Amniotic epithelial cell (primary cell): ENCODE measurements at regions not wholly inside any gene's neighbourhood (a gene's known extent, or its start where the extent isn't known, plus 50 kb on each side); places are given as distances from the start of the nearest gene placed in this dataset.

ENCODE experiments used
- DNase-seq: peaks from one replicate; pipeline ENCODE4 v3.0.0-alpha.2; 2010; ENCODE audit warnings: low read depth

DNA sequence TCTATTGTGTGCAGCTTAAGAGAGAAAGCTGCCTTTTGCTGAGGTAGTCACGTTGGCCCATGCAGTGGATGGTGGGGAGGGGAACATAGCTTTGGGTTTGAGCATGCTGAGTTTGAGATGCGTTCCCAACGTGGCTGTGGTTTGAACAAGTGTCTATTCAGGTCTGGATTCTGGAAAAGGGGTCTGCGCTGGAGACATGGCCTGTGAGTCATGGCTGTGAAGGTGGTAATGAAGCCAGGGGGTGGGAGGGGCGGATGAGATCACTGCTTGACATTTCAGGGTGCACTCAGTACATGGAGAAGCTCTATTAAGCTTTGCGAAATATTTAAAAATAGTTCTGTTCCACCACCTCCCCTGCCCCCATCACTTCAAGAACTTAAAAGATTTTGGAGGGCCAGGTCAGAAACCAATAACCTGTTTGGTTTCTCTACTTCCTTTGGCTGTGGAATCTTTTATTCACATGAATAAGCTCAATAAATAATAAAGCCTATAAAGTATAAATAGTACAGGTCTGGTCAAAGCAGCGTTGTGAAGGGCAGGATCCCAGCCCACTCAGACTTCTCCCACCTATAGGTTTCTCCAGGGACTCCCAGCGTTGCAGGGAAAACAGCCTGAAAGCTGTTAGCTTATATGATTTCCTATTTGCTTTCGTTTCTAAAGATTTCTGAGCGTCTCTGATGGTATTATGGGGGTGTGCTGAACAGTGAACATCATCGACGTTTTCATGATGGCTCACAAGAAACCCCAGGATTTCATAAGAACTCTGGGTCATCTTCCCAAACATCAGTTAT, 189.9 kb downstream of the NSG2 start:
- no peak for DNase-seq

DNA sequence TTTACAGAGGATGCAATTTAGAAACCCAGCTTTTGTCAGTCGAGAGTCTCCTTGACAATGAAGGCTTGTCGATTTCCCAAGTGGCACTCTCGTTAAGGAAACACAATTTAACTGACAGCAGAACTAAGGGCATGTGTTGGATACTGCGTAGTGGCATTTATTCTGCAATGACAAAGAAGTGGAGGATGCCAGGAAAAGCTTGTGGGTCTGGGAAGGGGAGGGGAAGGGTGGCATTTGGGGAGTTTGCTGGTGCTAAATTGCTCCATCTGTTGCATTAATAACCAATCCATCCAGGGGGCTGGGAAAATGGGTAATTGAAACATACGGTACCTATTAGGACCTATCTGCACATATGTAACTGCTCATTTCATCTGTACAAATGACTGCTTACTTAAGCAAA, 190.6 kb downstream of the NSG2 start:
- DNase-seq, result no peak

DNA sequence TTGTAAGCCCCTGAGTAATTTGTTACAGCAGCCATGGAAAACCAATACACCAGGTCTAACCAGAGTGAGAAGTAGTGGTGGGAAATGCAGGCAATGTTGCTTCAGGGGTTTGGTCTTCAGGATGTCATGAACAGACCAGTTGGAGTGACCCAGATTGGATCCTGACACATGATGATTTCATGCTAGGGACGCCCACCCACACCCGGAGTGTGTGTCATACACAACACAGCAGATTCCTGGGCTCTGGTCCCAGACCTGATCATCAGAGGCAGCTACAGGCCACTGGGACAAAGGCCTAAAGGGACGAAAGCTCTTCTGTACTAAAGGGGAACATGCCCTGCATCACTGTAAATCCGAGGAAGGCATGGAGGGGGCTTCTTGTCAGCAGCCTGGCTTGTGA, 194.2 kb downstream of the NSG2 start:
- DNase-seq, result no peak

DNA sequence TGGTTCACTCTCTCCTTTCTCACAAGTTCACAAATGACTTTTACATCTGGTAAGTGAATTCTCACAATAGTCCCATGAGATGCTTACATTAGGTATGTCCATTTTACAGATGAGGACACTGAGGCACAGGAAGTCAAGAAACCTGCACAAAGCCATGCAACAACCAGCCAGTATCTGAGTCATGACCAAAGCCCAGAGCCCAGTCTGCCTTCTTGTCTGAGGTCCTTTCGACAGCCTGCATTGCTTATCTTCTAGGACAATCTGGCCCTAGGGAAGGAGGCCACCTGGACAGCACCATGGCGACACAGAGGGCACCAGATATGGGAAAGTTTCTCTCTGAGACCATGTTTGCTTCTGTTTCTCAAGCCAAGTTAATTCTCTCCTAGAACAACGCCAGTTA, 197.1 kb downstream of the NSG2 start:
- DNase-seq, result no peak

DNA sequence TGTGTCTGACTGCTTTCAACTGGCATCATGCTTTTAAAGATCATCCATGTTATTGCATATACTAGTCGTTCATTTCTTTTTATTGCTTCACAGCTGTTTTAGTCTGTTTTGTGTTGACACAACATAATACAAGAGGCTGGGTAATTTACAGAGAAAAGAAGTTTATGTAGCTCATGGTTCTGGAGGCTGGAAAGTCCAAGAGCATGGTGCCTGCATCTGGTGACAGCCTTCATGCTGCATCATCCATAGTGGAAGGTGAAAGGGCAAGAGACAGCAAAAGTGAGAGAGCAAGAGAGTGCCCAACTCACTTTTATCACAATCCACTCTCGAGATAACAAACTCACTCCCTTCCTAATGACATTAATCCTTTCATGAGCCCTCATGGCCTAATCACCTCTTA, 198.4 kb downstream of the NSG2 start:
- DNase-seq, result no peak

DNA sequence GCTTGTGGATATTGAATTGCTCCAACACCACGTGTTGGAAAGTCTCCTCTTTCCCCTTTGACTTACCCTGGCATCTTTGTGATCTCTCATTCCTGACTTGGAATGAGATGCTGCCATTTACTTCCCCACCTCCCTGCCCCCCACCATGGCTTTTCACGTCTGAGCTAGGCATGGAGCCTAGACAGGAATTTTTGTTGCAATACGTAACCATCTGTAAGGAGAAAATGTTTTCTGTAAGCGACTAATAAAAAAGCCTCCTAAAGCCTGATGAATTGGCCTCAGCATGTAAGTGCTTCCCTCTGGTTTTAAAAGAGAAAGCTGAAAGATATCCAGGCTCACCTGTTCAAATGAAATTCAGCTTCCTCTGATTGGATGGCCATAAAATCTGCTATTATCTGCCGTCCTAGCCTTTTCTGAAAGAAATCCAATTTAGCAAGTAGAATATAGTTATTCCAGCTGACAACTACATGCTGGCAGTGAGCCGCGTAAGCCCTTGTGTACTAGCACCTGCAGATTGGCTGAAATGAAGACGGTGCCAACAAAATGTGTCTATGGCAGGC, 200.1 kb downstream of the NSG2 start:
- no peak for DNase-seq

DNA sequence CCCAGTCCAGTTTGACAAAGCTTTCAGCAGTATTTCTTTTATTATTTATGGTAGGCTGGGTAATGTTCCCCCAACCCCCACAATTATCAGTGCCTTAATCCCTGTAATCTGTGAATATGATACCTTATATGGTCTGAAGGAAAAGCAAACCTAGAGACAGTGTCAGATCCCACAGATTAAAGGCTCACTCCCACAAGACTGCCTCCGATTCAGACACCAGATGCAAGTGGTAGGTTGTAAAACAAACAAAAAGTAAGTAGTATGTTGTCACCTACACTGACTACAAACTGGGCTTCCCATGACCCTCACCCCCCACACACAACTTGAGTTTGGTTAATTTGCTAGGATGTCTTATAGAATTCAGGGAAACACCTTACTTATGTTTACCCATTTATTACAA, 201.2 kb downstream of the NSG2 start:
- DNase-seq, result no peak

DNA sequence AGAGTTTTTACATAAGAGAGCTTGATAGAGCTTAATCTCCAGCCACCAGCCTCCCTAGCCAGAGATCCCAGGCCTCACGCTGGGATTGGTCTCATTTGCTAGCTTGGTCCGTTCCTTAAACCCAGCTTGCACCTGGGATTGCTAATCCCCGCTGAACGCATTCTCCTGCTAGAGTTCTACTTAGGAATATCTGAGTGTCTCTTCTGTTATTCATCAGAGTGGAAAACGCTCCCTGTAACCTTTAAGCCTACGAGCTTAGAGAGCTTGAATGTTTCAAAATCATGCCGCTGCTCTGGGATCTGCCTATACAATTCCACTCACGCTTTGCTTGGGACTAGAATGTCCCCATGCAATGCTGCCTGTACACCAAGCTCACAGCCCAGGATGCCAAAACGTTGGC, 201.8 kb downstream of the NSG2 start:
- no peak for DNase-seq

DNA sequence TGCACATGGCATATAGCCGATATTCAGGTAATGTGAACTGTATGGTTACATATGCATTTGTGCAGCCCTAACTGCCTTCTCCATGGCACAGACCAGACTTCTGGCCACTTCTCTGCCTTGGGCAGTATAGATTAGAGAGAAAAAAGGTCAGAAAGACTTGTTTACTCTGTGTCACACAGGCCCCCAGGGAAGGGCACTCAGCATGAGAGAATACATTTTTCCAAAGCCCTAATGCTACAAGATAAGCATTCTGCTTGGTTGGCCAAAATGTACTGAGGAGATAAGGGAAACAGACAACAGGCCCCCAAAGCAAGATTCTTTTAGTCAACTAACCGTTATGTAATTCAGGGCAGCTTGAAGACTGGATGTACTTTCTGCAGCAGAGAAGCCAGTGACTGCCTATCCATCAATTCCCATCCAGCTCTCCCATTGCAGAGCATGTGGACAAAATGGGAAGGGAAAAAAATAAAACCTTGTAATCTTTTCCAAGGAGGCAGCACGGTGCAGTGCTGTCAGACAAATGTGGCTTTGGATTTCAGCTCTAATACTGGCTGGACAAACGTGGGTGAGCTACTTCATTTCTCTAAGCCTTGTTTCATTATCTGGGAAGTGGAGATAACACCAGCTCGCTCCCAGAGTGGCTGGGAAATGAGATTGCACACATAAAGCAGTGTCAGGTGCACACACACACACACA, 205.9 kb downstream of the NSG2 start:
- DNase-seq, result no peak

DNA sequence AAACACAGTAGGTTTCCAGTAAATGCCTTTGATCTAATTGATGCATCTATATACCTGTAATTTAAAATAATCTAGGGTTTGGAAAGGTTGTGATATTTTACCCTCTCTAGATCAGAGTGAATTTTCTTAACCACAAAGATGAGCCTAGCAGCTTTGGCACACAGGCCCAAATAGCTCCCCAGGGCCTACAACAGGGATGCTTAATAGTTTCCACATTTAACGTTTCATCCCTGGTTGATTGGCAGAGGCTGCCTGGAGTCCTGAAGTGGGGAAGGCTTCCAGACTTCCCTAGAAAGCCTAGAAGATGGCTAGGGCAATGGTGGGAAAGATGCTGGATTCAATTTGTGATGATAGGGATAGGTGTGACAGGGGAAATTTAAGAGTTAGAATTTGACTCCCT, 206.6 kb downstream of the NSG2 start:
- no peak for DNase-seq

DNA sequence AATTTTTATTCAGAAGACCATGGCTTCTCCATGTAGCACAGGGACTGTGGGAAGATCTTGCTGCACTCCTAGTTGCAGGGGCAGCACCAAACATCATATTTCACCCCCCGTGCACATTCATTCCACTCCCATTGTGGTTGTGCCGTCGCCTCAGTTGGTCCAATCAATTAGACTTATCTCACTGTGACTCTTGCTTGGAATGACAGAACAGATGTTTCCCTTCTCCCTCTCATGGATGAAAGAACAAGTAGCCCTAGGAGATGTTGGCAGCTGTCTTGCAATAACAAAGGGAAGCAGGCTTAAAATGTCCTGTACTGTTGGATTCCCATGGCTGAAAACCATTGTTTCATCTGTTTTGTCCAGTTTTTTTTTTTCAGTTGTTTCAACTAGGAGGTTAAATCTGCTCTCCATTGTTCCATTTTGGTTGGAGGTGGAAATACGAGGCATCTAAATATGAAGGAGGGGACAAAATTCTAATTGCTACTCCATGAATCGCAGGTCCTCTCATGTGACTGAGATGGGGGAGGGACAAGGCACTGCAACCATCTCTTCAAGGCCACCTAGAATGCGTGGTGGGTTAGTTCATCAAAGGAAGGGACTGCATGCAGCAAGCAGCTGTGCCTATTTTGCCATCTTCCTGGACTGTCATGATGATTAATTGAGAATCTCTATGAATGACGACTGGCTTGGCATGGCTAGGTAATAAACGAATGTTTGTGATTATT, 214.4 kb downstream of the NSG2 start:
- no peak for DNase-seq

DNA sequence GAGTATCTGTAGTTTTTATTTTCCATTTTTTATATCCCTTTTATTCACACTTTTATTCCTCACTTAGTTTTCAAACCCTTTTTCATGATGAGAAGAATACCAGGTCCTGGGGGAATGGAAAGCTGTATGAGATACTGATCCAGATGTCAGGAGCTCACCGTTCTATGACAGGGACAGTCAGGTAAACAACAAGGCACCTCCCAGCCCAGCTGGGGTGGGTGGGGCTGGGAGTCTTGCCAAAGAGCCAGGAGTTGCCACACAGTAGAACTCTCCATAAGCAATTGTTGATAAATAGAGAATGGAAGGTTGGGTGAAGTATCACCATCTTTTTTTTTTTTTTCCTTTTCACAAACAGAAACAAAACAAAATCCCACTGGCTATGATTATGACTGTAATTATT, 225.8 kb downstream of the NSG2 start:
- no peak for DNase-seq

DNA sequence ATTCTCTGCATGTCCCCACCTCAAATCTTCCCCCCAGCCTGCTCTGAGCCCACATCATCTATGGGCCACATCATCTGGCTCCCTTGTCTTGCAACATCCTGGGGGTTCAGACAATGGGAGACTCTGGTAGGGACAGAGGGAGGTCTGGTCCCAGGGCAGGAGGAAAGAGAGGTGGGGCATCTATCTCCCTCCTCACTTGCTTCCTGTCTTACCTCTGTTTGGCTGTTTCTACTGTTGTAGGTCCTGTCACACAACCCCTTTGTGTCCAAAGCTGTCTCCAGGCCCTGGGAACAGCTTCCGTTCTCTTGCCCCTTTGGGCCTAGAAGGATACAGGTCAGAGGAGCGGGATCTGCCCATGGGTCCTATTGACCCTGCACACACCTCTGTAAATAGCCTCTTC, 227.2 kb downstream of the NSG2 start:
- DNase-seq, result no peak

DNA sequence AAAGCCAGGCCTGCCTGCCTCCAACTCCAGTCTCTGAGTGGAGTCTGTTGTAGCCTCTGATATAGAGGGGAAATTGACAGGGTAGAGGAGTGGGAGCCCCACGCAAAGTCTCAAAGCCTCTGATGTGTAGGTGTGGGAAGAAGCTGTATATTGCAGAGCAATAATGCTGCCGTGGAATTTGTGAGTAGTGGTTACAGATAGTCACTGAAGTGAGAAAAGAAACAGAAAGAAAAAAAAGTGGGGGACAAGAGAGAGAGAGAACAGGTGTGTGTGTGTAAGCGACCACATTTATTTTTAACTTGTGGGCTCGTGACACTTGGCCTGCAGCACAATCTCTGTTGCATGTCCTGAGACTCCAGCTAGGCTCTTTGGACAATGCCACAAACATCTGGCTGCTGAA, 227.8 kb downstream of the NSG2 start:
- DNase-seq, result no peak

DNA sequence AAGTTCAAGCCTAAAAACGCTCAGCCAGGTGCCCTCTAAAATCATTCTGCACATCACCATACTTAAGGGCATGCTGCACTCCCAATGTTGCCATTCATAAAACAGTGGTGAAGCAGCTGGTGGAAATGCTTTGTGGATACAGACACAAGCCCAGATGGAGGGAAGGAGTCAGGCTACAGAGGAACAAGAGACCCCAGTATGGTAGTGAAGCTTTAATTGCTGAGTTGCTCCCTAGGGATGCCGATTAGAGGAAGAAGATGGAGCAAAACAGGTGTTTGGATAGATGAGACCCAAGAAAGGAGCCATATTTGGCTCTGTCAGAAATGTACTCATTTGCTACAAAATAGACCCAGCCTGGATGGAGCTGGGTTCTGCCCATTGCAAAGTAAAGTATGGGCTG, 230.5 kb downstream of the NSG2 start:
- no peak for DNase-seq

DNA sequence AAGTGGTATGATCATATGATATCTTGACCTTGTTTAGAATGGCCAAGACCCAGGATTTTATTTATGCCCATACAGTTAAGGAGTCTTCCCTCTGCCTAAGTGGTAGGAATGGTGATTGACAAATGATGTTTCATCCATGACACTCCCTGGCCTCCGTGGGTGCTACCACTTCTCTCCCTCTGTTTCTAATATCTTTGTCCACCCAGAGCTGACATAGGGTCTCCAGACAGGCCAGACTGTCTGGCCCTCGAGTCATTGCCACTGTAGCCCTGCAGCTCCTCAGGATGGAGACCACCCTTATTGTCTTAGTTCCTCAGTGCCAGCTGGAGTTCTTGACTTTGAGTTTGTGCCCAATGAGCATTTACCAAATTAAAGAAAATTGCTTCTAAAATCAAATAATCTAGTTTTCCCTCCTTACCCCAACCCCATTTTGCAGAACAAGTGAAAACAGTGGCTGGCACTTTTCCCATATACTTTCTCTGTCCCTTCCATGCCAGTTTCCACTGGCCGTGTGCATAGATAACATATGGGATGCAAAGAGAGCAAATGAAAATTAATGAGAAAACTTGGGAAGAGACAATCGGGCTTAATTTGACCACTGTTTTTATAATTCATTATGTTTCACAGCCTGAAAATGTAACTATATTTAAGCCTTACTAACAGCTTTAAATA, 235.7 kb downstream of the NSG2 start:
- no peak for DNase-seq

DNA sequence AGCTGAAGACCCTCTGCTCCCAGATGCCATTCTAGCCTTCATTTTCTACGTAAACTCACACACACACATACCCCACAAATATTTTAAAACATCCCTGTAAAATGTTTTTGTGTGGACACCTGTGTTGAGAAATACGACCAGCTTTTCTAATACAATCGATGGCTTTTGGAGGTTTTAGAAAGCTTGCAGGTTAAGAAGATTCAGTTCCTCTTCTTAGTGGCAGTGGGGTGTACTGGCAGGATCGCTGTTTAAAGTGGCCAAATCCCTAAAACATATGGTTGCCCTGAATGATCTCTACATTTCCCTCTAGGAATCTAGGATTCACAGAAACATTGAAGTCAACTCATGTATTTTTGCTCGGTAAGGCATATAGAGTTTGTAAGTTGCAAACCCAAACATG, 236.3 kb downstream of the NSG2 start:
- DNase-seq, result no peak

DNA sequence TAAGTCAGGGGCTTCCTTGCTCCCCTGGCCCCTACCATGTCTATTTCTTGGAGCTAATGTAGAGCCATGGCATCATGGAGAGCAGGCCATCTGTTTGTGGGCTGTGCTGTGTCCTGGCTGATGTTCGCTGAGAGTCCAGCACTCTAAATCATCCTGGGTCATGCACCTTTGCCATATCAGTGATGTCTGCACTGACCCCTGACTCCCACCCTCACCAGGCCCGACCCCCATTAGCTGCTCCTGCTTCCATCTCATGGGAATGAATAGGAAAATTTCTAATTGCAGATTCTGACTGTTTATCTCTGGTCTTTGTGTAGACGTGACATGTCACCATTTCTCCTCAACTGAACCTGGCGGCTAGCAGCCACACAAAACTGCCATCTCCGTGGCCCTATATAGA, 236.9 kb downstream of the NSG2 start:
- no peak for DNase-seq

DNA sequence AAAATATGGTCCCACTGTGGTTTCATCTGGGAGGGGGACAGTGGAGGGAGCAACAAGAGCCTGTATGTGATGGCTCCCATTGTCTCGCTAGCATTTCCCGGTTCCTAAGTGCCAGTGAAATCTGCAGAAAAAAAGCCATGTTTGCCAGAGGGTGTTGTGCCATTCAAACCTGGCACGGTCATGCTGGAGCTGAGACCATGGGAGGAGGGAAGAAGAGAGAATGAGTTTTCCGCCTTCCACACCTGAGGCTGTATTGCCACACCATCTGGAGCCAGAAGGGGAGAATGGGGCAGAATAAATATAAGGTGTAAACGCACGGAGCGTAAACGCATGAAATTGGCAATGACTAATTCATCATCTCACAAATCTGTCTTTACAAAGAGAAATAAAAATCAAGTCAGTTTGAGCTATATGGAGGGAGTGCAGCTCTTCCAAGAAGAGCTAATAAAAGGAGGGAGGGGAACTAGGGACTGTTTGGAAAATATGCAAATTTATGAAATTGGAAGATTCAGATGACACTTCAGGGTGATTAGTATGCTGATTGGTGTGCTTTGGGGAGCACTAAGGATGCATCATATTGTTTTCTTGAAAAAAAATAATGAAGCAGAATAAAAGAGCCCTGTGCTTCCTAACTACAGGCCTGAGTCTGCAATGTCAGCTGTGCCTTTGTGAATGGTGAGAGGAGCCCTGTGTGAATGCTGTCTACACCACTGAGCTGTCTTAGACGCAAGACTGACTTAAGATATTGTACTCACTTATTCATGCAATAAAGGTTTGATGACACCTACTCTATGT, 237.9 kb downstream of the NSG2 start:
- no peak for DNase-seq

DNA sequence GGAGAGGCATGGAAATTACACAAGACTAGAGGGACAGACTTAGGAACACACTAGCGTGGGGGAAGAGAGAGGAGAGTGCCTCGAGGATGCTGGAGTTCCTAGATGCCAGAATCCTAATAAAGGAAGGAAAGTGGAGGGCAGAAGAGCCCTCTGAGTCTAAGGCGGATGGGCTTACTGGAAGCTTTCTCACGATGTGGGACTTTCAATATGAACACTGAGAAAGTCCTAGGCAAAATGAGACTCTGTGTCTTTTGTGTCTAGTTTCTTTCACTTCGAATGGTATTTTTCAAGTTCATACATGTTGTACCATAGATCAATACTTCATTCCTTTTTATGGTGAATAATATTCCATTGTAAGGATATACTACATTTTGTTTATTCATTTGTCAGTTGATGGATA, 239.4 kb downstream of the NSG2 start:
- DNase-seq, result no peak

DNA sequence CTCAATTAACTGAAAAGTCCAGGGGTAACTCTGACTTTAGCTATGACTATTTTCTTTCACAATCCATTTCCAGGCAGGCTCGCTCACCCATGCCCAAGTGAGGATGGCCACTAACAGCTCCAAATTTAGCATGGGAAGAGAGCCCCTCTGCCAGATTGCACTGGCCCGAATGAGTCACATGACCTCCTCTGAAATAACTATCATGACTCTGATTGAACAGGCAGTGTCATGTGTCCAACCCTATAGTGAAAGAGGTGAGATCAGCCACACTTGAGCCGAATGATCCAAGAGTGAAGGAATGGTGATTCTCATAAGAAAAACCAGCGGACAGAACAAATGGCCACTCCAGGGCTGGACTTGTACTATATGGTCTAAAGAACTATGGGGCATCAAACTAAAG, 242.3 kb downstream of the NSG2 start:
- DNase-seq, result no peak

DNA sequence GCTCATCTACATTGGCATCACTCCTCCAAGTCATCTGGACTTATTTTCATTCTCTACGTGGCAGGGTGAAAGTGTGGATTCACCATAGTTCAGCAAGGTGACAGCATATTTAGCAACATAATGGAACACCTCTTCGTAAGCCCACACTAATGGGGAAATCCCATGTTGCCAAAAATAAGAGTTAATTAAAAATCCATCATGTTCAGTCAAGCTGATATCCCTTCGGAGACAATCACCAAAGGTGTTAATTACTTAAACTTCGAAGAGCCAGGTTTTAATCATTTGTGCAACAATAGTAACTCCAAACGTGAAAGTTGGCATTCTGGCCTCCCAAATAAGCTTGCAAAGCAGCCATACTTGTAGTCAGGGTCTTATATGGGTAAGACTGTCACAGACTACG, 242.9 kb downstream of the NSG2 start:
- no peak for DNase-seq
